ENCODE measurements at regions not wholly inside any gene's neighbourhood (a gene's known extent, or its start where the extent isn't known, plus 50 kb on each side); places are given as distances from the start of the nearest gene placed in this dataset.
A peak's percentile ranks its signal among the peaks of the same experiment; 100 is the strongest.

- H3K27me3 ChIP-seq = no peaks in the 10 kb centered on the region
- no peaks in the 10 kb centered on the region for H3K4me1 ChIP-seq
- no peaks in the 10 kb centered on the region for H3K9me3 ChIP-seq
- H3K4me3 ChIP-seq = no peak overlapping the region
- no peaks in the 10 kb centered on the region for H3K36me3 ChIP-seq
- H3K27ac ChIP-seq = no peak overlapping the region
- TF ChIP-seq CTCF (IDR thresholded peaks at IDR 0.05) (no peak), POLR2A (IDR thresholded peaks at IDR 0.05) (no peak)
- no peak for DNase-seq
- intact Hi-C loops (cut with DNase I; ENCODE audit: low total_unique reads) = no loop called here
Measured at GRCh38 chr5:120368923-120369715, 95.0 kb upstream of the PRR16 start.

GRCh38 chr5:120372899-120373298 is 91.2 kb upstream of the PRR16 start:
- intact Hi-C loops (cut with DNase I; ENCODE audit: low total_unique reads) = no loop called here
- TF ChIP-seq POLR2A (IDR thresholded peaks at IDR 0.05) (no peak), CTCF (IDR thresholded peaks at IDR 0.05) (no peak)
- no peaks in the 10 kb centered on the region for H3K36me3 ChIP-seq
- H3K27ac ChIP-seq = peak overlapping the region in 1 of 2 donors; percentile 38
- H3K9me3 ChIP-seq = no peaks in the 10 kb centered on the region
- no peak for DNase-seq
- no peaks in the 10 kb centered on the region for H3K27me3 ChIP-seq
- H3K4me1 ChIP-seq = peaks cover 0 to 7% of the 10 kb centered on the region in 2 donors
- no peak overlapping the region for H3K4me3 ChIP-seq

GRCh38 chr5:120375248-120375647 is 88.9 kb upstream of the PRR16 start:
- Histone ChIP-seq H3K9me3 (no peaks in the 10 kb centered on the region), H3K27ac (peak overlapping the region; percentile 56 to 60), H3K36me3 (no peaks in the 10 kb centered on the region), H3K4me1 (peaks cover 0 to 7% of the 10 kb centered on the region in 2 donors), H3K4me3 (no peak overlapping the region), H3K27me3 (no peaks in the 10 kb centered on the region)
- intact Hi-C loops (cut with DNase I; ENCODE audit: low total_unique reads) = no loop called here
- TF ChIP-seq POLR2A (IDR thresholded peaks at IDR 0.05) = no peak
- TF ChIP-seq CTCF (IDR thresholded peaks at IDR 0.05) = no peak
- DNase-seq = no peak

- DNase-seq = no peak
Measured at GRCh38 chr5:120380644-120381043, 83.5 kb upstream of the PRR16 start.

More at GRCh38 chr5:120380644-120381043, 83.5 kb upstream of the PRR16 start:
- peaks cover 0 to 4% of the 10 kb centered on the region in 2 donors for H3K36me3 ChIP-seq
- H3K27ac ChIP-seq = no peak overlapping the region
- H3K27me3 ChIP-seq = no peaks in the 10 kb centered on the region
- TF ChIP-seq POLR2A (IDR thresholded peaks at IDR 0.05) (no peak), CTCF (IDR thresholded peaks at IDR 0.05) (no peak)
- no peak overlapping the region for H3K4me3 ChIP-seq
- H3K4me1 ChIP-seq = peaks cover 0 to 3% of the 10 kb centered on the region in 2 donors
- intact Hi-C loops (cut with DNase I; ENCODE audit: low total_unique reads) = no loop called here
- H3K9me3 ChIP-seq = no peaks in the 10 kb centered on the region

All from uterus (tissue), 3 donors.